ENCODE measurements at regions not wholly inside any gene's neighbourhood (a gene's known extent, or its start where the extent isn't known, plus 50 kb on each side); places are given as distances from the start of the nearest gene placed in this dataset.

DNA sequence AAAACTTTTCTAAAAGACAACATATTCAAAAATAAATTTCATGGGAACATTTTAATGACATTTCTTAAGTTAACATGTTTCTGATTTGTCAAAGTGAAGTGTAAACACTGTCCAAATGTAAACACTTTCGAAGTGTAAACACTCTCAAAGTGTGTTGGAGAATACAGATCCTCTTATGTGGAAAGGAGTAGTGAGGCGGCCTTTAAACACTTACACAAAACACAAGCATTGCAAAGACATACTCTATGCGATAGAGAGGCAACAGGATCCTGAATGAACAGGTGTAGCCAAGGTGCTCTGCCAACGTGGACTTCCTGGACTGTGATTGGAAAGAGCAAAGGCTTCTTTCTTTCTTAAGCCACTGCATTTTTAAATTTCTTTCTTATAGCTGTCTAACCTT is 62.7 kb upstream of the PGM2 start:
- no peak for DNase-seq (ENCODE audit: low spot score)
- in situ Hi-C loops (cut with MboI; ENCODE audit: low sequenced_read_pairs, unreplicated experiment), result no loop called here
- TF ChIP-seq CTCF (IDR thresholded peaks at IDR 0.05; ENCODE audit: borderline replicate concordance, control extremely low read depth, extremely low read depth, insufficient read depth, missing control alignments), result no peak

DNA sequence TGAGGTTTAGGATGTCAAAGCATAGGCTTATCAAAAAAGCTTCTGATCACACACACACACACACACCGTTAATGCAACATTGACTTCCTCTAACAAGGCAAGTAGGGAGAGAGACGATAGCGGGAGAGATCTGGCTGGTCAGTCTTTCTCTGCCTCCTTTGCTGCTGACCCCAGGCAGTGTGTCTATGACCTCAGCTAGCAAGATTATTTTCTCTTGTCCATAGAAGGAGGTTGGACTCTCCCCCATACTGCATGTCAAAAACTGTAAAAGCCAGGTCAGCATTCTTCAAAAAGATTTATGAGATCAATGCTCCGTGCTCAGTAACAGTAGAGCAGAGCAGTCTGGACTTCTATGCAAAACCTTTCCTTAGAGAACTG is 63.5 kb upstream of the PGM2 start:
- in situ Hi-C loops (cut with MboI; ENCODE audit: low sequenced_read_pairs, unreplicated experiment), result no loop called here

DNA sequence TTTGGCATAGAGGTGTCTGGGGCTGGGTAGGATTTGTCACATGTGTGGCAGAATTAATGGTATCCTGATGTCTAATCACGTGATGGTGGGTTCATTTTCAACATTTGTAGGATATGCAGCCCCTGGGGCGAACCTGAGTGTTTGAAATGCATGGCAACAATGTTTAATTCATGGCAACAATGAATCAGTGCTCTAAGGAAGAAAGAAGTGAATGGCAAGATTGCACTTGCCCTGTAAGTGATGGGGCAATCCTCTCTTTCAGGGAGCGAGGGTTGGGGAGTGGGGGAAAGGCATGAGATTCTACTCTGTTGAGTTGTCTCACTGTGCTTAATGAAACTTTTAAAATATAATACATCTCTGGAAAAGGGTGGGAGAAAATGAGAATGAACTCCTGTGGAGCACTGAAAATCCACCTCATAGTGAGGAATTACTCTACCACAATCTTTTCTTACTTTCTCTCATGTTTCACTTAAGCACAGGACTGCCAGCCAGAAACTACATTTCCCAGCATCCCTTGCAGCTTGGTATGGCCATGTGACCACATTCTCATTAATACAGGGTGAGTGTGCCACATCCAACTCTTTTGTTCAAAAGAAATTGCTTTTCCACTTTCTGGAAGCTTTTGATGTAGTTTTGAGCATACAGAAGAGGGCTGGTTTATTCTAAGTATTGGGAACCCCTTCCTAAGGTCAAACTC is 64.0 kb upstream of the PGM2 start:
- in situ Hi-C loops (cut with MboI; ENCODE audit: low sequenced_read_pairs, unreplicated experiment), result no loop called here
- no peak for TF ChIP-seq CTCF (IDR thresholded peaks at IDR 0.05; ENCODE audit: borderline replicate concordance, control extremely low read depth, extremely low read depth, insufficient read depth, missing control alignments)
- no peak for DNase-seq (ENCODE audit: low spot score)

More for the DNA sequence above, 63.5 kb upstream of the PGM2 start:
- TF ChIP-seq CTCF (IDR thresholded peaks at IDR 0.05; ENCODE audit: borderline replicate concordance, control extremely low read depth, extremely low read depth, insufficient read depth, missing control alignments), result no peak
- DNase-seq (ENCODE audit: low spot score), result no peak

DNA sequence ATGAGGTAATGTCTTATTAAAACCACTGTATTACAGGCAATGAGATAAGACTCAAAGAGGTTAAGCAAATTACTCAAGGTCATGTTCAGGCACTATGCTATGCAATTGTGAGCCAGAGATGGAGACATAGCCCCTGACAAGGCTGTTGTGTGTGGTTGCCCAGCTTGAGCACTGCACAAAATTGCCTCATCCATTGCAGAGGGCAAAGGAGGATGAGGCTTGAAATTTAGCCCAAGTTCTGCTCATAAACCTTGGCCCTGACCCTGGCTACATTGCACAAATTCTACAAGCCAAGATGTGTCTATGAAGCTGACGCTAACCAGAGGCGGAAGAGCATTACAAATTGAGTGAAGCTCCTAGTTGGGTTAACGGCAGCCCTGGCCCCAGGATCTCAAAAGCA is 65.6 kb upstream of the PGM2 start:
- no peak for TF ChIP-seq CTCF (IDR thresholded peaks at IDR 0.05; ENCODE audit: borderline replicate concordance, control extremely low read depth, extremely low read depth, insufficient read depth, missing control alignments)
- DNase-seq (ENCODE audit: low spot score), result no peak
- in situ Hi-C loops (cut with MboI; ENCODE audit: low sequenced_read_pairs, unreplicated experiment), result no loop called here

DNA sequence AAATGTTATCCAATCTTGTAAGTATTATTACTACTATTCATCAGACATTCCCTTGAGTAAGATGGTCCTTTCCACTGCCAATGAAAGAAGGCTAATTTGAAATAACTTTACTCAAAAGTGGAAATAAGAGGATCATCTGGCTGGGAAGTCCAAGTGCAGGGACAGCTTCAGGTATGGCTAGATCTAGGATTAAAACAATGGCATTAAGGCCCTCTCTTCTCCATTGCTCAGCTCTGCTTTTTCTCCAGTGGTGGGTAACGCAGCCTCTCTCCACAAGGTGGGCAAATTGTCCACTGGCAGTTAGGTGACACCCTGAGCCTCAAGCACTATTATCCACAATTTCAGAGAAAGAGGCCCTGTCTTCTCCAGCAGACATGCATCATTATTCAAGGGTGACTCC is 66.7 kb upstream of the PGM2 start:
- TF ChIP-seq CTCF (IDR thresholded peaks at IDR 0.05; ENCODE audit: borderline replicate concordance, control extremely low read depth, extremely low read depth, insufficient read depth, missing control alignments), result no peak
- DNase-seq (ENCODE audit: low spot score), result no peak
- in situ Hi-C loops (cut with MboI; ENCODE audit: low sequenced_read_pairs, unreplicated experiment), result no loop called here

DNA sequence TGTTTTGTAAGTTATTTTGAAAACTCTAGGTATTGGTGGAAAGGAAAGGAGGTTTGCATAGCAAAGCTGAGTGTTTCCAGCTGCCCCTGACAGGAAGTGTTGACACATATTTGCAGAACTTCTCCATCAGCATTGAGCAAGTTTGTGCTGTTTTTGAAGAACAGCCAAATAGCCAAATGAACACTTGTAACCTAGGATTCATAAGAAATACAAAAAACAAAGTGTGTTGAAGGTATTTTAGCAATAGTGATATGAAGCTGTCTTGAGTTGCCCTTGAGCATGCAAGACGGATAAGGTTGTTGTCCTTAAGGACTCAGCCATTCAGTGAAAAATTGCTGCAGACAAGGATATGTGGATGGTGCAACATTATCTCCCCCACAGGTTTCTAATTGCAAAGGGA is 68.3 kb upstream of the PGM2 start:
- TF ChIP-seq CTCF (IDR thresholded peaks at IDR 0.05; ENCODE audit: borderline replicate concordance, control extremely low read depth, extremely low read depth, insufficient read depth, missing control alignments), result no peak
- in situ Hi-C loops (cut with MboI; ENCODE audit: low sequenced_read_pairs, unreplicated experiment), result no loop called here
- DNase-seq (ENCODE audit: low spot score), result no peak

All from GM13976 (cell line).